ENCODE measurements at regions not wholly inside any gene's neighbourhood (a gene's known extent, or its start where the extent isn't known, plus 50 kb on each side); places are given as distances from the start of the nearest gene placed in this dataset.

- no peak for DNase-seq (ENCODE audit: extremely low spot score, unreplicated experiment)
- Mint-ChIP-seq H3K4me3 (ENCODE audit: unreplicated experiment) (no peak overlapping the region), H3K27ac (ENCODE audit: unreplicated experiment) (no peak overlapping the region), H3K27me3 (ENCODE audit: unreplicated experiment) (no peaks in the 10 kb centered on the region), H3K4me1 (ENCODE audit: unreplicated experiment) (peaks cover 16% of the 10 kb centered on the region), H3K36me3 (ENCODE audit: unreplicated experiment) (no peaks in the 10 kb centered on the region), H3K9me3 (ENCODE audit: unreplicated experiment) (peaks cover 3% of the 10 kb centered on the region)
- no peak for TF ChIP-seq CTCF (IDR thresholded peaks at IDR 0.05)
Measured at GRCh38 chr1:235027076-235027861, 101.4 kb downstream of the TOMM20 start.

- TF ChIP-seq CTCF (IDR thresholded peaks at IDR 0.05): no peak
- H3K9me3 Mint-ChIP-seq (ENCODE audit: unreplicated experiment): no peaks in the 10 kb centered on the region
Measured at GRCh38 chr1:235025422-235025984, 103.1 kb downstream of the TOMM20 start.

GRCh38 chr1:235024711-235025421 lies 103.8 kb downstream of the TOMM20 start:
- TF ChIP-seq CTCF (IDR thresholded peaks at IDR 0.05): no peak
- no peak for DNase-seq (ENCODE audit: extremely low spot score, unreplicated experiment)
- H3K27me3 Mint-ChIP-seq (ENCODE audit: unreplicated experiment): no peaks in the 10 kb centered on the region
- peak overlapping the region; percentile 41 for H3K27ac Mint-ChIP-seq (ENCODE audit: unreplicated experiment)
- peaks cover 18% of the 10 kb centered on the region for H3K4me1 Mint-ChIP-seq (ENCODE audit: unreplicated experiment)
- no peak overlapping the region for H3K4me3 Mint-ChIP-seq (ENCODE audit: unreplicated experiment)
- no peaks in the 10 kb centered on the region for H3K36me3 Mint-ChIP-seq (ENCODE audit: unreplicated experiment)
- no peaks in the 10 kb centered on the region for H3K9me3 Mint-ChIP-seq (ENCODE audit: unreplicated experiment)

More at GRCh38 chr1:235025422-235025984, 103.1 kb downstream of the TOMM20 start:
- Mint-ChIP-seq H3K36me3 (ENCODE audit: unreplicated experiment) (no peaks in the 10 kb centered on the region), H3K27me3 (ENCODE audit: unreplicated experiment) (no peaks in the 10 kb centered on the region), H3K27ac (ENCODE audit: unreplicated experiment) (no peak overlapping the region), H3K4me1 (ENCODE audit: unreplicated experiment) (peaks cover 18% of the 10 kb centered on the region), H3K4me3 (ENCODE audit: unreplicated experiment) (no peak overlapping the region)
- DNase-seq (ENCODE audit: extremely low spot score, unreplicated experiment): no peak

DNA sequence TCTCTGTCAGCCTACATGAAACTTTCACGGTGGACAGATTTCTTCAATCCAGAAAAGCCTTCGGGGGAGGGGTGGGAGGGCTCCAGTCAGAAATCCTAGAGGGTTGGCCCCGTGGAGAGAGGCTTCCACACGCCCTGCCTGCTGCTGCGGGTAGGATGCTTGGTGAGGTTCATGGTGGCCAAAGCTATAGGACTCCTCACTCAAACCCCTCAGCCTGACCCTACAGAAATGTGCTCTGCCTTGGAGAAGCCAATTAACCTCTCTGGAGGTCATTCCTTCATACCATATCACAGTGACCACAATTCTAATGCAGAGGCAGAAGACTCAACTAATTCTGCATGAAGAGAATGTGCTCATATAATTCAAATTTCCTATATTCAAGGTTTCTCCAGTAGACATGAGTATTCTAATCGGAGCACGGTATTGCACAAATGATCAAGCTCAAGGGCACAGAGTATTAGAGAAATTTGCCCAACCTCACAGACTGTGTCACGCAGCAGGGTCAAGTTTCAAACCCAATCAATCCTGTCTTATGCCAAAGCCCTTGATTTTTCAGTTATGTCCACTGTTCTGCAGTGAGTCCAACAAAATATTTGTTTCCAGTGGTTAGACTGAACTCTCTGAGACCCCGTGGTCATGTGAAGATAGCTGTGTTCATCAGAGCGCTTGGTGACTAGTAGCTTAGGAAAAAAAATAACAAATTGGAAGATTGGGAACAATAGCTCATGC lies 104.8 kb downstream of the TOMM20 start:
- peaks cover 24% of the 10 kb centered on the region for H3K4me1 Mint-ChIP-seq (ENCODE audit: unreplicated experiment)
- no peak for DNase-seq (ENCODE audit: extremely low spot score, unreplicated experiment)
- TF ChIP-seq CTCF (IDR thresholded peaks at IDR 0.05): no peak
- no peak overlapping the region for H3K4me3 Mint-ChIP-seq (ENCODE audit: unreplicated experiment)
- no peak overlapping the region for H3K27ac Mint-ChIP-seq (ENCODE audit: unreplicated experiment)
- H3K9me3 Mint-ChIP-seq (ENCODE audit: unreplicated experiment): peaks cover 8% of the 10 kb centered on the region
- H3K36me3 Mint-ChIP-seq (ENCODE audit: unreplicated experiment): no peaks in the 10 kb centered on the region
- H3K27me3 Mint-ChIP-seq (ENCODE audit: unreplicated experiment): no peaks in the 10 kb centered on the region

Data from osteocyte (in vitro differentiated cells).